HG02678 (cell line): ENCODE measurements at regions not wholly inside any gene's neighbourhood (a gene's known extent, or its start where the extent isn't known, plus 50 kb on each side); places are given as distances from the start of the nearest gene placed in this dataset.
"Not testable (repeated sequence)": the region's sequence is repeated elsewhere in the genome, so short reads cannot be mapped to it uniquely, and the experiment has no call there.

Source experiments
- ATAC-seq: cut with Tn5 transposase; IDR thresholded peaks from one replicate; pipeline ENCODE4 v1.9.1; 2021; ENCODE audit warnings: mild to moderate bottlenecking, moderate library complexity; ENCODE audit not compliant: unreplicated experiment

DNA sequence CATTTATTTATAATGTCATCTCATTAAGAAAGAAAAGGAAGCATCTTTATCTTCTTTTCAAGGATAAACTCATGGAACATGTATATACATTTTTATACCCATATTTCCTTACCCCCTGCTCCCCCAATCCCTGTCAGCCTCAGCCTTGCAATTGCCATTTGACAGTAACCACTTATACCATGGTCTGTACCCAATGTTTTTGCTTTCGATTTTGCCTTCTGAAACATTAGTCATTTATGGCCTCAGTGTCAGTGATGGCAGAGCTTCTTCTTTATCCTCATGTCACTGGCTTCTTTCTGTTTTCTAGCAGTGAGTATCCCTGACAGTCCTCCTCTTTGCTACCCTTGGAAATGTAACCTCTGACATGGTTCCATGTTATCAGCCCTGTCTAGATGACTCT is 228.4 kb downstream of the SPRY1 start:
- peak; percentile 57 for ATAC-seq

DNA sequence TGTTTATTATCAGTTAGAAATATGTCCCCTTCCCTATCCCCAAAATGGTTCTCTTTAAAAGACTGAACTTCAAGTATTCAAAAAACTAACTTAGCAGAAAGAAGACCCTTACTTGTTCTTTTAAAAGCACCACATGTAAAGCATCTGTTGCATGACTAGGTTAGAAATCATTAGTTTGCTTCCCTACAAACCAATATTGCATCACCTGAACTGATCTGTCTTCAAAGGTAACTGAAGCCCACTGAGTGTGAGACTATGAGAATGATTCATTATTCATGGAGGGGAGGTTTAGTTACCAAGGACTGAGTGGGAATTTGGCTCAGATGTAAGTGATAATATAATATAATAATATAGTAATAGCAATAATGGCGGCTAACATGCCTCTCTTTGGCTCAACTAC is 231.7 kb downstream of the SPRY1 start:
- ATAC-seq, result no peak

DNA sequence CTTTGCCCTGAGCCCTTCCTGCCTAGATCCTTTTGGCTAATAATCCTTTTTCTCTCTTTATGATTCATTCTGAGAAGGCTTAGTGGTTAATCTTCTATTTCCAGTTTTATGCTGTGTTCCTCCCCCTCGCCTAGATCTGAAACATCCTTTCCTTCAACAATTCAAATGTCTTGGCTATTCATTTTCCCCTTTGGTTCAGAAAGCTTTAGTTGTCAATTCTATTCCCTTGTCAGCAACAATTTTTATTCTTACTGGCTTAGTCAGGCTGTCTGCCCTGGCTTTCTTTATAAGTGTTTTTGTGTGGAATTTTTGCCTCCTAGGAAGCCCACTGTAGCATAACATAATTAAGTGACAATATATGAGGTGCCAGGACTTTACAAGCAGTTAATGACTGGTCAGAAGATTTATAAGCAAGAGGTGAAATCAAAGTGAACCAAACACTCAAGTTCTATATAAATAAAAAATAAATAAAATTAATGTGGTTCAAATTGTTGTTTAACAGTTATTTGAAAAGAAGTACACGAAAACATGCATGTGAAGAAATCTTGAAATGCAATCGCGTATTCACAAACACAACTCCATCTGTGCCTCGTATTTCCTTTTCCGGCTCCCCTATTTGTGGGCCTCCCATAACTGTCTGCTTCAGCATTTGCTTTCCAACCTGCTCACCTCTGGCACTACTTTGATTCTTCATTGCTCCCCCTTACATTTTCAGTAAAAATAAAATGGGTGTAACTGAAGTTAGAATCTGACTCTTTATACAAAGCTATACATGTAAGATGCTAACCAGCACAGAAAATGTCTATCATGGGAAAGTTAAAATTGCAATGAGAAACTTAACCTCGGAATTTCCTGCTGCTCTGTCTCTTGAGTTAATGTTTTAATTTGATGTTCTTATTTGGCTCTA is 235.4 kb downstream of the SPRY1 start:
- ATAC-seq, result no peak

DNA sequence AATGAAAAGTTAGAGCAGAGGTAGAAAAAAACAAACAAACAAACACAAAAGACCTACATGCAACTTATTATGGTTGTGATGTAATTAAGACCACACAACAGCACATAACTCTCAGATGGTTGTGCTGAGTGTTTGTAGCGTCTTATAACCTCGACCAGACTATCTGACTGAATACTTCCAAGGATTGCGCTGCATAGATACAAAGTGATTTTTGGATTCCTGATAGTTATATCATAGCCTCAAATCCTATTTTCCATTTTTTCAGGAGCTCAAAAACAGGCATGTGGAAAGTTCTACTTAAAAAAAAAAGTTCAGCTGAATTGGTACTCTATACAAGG is 236.1 kb downstream of the SPRY1 start:
- ATAC-seq, result no peak

DNA sequence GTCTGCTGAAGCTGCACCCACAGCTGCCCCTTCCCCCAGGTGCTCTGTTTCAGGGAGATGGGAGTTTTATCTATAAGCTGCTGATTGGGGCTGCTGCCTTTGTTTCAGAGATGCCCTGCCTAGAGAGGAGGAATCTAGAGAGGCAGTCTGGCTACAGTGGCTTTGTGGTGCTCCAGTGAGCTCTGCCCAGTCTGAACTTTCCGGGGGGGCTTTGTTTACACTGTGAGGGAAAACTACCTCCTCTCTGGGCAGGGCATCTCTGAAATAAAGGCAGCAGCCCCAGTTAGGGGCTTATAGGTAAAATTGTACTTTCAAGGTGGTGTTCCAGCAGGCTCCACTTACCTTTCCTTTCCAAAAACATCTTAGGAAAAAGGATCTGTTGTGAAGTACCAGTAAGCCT is 242.2 kb downstream of the SPRY1 start:
- ATAC-seq, result no peak

DNA sequence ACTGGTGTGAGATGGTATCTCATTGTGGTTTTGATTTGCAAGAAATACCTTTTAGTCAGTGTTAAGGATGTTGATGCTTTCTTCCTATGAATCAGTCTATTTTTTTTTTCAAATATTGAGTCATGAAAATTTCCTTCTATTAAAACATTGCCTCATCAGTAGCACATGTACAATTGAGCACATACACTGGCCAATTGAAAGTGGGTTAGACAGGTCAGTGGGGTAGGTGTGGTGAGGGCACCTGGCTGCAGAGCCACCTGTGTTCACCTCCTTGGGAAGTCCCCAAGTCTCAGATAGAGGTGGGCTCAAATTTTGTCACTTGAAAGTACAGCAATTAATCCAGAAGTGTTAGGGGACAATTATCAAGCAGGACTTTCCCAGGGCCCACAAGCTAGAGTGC is 243.7 kb downstream of the SPRY1 start:
- ATAC-seq, result no peak

DNA sequence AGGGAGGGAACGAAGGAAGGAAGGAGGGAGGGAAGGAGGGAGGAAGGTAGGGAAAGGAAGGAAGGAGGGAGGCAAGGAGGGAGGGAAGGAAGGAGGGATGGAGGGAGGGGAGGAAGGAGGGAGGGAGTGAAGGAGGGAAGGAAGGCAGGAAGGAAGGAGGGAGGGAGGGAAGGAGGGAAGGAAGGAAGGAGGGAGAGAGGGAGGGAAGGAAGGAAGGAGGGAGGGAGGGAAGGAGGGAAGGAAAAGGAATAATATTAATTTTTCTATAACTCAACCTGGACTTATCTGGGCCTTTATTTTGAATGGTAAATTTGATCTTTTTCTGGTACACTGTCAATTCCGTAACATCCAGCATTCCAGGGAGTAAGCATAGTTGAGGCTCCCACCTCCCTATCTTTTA is 244.2 kb downstream of the SPRY1 start:
- no peak for ATAC-seq

DNA sequence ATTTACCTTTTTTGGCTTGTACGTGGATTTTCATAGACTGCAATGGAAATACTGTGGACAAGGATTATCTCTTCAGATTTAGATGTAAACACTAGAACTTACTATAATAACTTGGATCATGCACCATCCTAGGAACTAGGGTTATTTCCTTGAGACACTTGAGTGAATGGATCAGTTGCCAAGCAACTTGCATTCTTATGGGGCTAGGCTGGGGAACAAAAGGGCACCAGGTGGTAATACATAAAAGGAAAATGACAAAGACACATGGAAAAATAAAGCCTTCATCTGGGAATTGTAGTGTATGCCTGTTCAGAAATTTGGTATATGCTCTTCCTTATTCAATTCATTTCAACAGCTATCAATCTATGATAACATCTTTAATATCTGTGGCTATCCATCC is 247.1 kb downstream of the SPRY1 start:
- no peak for ATAC-seq

DNA sequence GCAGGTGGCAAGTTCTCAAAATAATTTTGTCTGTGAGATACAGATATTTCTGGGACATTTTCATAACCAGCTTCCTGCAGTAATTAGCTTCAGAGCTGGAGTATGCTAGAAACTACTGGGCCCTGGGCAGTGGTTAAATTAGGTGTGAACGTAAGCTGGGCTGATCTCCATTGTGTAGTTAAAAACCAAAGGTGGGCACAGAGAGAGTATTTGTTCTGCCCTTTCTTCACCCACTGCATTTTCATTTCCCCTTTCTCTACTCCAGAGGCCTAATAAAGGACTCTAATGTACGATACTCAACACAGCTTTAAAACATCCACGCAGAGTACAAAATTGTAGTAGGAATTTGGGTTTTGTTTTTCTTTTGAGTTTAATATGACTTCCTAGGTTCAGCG is 252.7 kb downstream of the SPRY1 start:
- ATAC-seq, result peak; percentile 94

DNA sequence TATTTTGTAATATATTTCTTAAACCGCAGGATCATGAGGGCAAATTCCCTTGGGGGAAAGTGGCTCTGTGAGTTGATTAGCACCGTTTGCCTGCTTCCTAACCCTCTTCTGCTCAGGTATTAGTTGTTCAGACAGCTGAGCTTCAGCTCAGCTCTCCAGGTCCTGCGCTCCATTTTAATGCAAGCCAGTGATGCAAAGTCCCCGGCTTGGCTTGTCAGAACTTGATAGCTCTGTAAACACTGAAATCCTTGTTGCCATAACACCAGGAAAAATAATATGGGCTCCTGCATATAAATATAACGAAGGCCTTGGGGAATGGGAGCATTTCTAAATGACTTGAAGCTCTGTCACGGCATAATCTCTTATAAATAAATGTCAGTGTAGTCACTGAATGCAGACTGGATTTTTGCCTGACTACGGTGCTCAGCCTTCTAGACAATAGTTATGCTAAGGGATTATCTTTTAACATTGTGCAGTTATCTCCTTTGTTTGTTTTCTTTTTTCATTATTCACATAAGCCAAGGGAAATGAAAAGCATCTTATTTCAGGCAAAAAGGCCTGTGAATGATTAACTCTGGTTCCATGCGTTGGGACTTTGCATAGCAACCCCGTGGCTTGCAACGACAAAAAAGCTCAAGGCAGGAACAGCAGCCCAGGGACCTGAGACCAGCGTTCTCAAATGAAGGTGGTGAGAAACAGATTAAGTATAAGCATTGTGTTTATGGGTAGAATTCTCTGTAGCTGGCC is 253.2 kb downstream of the SPRY1 start:
- ATAC-seq, result peak; percentile 49

DNA sequence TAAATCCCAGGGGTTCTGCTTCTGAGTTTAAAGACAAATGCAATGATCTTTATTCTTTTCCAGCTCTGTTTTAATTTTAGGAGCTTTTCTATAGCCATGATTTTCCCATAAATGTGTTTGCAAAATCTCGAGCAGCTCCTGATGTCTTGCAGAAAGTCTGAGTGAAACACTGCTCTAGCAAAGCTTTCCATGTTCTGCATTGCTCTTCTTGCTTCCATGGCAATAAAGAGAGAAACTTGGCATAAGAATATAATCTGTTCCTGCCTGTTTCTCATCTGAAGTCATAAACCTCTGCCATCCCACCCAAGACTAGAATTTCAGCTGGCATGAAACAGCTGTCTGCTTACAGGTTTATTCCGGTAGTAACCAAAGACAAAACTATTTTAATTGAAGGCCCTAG is 254.5 kb downstream of the SPRY1 start:
- no peak for ATAC-seq

DNA sequence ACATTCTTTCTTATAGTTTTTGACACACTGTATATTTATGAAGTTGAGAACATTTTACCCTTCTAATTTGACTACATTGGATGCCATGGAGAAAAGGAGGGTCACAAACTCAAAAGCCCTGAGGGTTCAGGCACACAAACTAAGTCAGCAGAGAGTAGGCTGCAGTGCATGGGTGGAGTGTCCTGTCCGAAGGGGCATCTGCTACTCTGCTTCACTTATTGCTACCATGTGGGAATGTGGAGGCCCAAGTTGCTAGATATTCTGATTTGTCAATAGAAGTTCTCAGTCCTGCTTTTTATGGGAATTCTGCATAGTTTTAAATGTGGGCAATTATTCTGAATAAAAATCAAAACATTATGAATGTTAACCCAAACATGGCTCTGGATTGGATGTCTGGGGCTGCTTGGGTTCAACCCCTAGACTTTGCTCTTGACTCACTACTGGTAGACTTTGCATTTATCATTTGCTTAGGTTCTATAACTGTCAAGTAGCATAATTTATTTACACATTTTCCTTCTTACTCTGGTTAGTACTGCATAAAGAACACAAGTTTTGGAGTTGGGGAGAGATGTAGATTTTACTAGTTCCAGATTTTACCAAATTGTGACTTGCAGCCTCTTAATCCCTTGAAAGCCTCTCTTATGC is 255.1 kb downstream of the SPRY1 start:
- no peak for ATAC-seq

DNA sequence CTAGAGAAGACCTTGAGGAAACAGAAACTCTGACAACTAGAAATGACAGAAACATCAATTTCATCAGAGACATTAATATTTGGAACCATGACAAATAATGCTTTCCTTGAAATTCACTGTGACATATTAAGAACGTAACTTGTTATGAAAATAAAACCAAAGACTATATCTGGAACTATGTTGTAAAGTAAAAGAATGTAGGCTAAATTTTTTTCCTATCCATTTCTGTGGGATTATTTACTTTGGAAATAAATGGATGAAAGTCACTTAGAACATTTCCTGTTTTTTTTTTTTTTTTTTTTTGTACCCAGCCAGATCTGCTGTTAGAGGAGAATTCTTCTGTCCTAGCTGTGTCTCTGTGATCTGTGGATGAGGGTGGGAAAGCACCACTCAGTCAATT is 255.9 kb downstream of the SPRY1 start:
- no peak for ATAC-seq

DNA sequence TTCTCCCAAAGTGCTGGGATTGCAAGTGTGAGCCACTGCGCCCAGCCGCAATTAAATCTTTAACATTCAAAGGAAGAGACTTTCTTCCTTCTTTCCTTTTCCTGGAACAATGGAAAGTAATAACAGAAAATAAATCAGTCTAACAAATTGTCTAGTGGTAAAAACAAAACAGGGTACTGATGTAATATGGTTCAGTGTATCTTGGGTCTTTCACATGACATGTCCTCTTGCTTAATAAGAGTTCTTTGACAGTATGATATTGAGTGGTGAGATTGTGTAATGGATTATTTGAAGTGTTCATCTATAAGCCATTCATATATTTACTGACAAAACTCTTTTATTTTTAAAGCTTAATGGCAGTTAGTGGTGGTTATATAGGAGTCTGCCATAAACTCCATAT is 256.6 kb downstream of the SPRY1 start:
- ATAC-seq, result no peak

DNA sequence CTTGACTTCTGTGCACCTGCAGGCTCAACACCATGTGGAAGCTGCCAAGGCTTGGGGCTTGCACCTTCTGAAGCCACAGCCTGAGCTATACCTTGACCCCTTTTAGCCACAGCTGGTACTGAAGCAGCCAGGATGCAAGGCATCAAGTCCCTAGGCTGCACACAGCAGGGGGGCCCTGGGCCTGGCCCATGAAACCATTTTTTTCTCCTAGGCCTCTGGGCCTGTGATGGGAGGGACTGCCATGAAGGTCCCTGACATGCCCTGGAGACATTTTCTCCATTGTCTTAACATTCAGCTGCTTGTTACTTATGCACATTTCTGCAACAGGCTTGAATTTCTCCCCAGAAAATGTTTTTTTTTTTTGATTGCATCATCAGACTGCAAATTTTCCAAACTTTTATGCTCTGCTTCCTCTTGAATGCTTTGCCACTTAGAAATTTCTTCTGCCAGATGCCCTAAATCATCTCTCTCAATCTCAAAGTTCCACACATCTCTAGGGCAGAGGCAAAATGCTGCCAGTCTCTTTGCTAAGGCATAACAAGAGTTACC is 260.2 kb downstream of the SPRY1 start:
- not testable (repeated sequence) for ATAC-seq

DNA sequence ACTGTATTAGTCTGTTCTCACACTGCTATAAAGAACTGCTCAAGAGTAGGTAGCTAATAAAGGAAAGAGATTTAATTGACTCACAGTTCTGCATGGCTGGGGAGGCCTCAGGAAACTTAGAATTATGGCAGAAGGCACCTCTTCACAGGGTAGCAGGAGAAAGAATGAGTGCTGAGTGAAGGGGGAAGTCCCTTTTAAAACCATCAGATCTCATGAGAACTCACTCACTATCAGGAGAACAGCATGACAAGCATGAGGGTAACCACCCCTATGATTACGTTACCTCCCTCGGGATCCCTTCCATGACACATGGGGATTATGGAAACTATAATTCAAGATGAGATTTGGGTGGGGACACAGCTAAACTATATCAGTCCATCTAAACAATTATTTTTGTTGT is 261.0 kb downstream of the SPRY1 start:
- not testable (repeated sequence) for ATAC-seq

DNA sequence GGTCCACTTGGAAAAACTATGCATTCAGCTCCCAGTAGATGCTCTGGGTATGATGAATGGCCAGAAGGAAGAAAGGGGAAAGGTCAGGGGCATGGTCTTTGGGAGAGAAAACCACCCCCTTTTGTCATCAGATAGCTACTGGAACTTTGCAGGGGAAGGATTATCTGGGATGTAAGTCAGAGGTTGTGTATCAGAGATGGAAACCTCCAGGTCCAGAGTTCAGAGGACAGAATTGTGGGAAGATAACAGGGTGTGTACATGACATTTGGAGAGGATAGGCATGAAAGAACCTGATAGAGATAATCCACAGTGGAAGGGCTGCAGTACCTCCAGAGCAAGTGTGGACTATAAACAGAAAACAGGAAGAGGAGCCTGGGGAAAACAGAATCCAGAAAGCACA is 262.7 kb downstream of the SPRY1 start:
- ATAC-seq, result no peak

DNA sequence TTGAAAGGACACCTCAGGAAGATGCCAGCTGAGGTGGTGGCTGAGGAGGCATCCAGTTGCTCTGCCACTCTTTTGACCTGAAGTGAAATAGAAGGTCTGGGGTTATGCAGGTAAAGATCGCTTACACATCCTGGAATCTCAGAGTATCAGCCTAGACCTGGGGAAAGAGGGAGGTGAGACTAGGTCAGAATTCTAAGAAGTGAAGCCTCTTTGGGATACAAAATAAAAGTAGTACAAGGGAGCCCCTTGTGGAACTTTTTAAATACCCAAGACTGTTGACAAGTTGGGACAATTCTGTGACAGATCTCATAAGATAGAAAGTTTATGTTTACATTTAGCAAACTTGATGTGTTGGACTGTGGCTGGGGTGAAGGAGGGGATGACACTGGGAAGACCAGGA is 263.1 kb downstream of the SPRY1 start:
- ATAC-seq, result peak; percentile 65

DNA sequence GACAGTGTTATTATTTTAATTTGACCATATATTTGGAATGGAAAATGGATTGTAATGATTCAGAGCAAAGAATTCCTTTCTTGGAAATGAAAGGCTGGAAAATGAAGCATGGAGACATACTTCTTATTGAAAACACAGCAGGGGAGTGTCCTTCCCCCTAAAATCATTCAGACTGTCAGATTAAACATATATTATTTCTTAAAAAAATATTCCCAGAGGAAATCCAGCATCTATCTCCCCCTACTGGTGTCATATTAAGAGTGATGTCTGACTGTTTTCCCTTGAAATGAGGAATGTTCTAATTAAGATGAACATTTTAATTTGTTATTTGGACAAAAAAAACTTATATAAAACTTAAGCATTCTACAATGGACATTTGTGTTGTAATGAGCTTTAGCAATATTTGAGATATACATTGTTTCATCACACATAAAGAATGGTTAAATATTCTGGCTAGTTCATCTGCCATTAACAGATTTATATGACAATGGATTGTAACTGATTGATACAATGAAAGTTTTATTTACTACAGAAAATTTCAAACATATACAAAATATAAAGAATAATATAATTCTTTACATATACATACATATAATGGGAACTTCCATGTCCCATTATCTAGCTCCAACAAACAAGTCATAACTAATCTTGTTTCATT is 264.6 kb downstream of the SPRY1 start:
- ATAC-seq, result no peak

DNA sequence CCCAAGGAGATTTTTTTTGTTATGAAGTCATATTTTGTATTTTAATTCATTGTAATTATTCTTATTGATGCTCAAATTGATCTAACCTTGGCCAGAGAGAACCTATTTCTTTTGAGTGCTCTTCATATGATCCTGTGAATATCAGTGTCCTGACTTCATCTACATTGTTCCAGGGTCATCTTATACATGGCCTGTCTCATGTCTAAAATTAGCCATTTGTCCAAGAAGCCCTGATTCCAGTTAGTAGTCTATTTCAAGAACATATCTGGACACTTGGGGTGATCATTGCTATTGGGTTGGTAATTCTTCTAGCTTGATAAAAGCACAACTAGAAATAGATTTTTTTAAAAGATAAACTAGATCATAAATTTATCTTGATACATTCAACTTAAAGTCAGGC is 266.2 kb downstream of the SPRY1 start:
- no peak for ATAC-seq

DNA sequence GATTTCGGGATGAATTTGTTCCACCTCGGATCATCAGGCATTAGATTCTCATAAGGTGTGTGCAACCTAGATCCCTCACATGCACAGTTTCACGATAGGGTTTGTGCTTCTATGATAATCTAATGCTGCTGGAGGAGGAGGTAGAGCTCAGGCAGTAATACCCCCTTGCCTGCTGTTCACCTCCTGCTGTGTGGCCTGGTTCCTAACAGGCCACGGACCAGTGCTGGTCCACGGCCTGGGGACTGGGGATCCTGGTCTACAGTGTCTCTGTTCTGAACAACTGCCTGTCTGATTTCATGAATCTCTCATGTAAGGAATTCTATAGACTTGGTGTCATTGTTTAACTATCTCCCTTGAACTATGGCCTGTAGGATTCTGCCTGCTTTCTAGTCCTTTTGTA is 269.9 kb downstream of the SPRY1 start:
- ATAC-seq, result no peak
